Endothelial cell of umbilical vein (primary cell): ENCODE measurements at regions not wholly inside any gene's neighbourhood (a gene's known extent, or its start where the extent isn't known, plus 50 kb on each side); places are given as distances from the start of the nearest gene placed in this dataset.

Source experiments
- CTCF ChIP-seq, 2 donors: IDR thresholded peaks; 1 replicate in 1 of 2; 2 replicates in 1 of 2; pipeline ENCODE4 v1.5.1; 2011; ENCODE audit warnings: low read length in 2 of 2, mild to moderate bottlenecking in 2 of 2, moderate library complexity in 2 of 2, control low read depth in 1 of 2, inconsistent platforms in 1 of 2, low read depth in 1 of 2; ENCODE audit not compliant: insufficient read depth in 1 of 2; ENCODE audit errors: extremely low read depth in 1 of 2
- EZH2 ChIP-seq: IDR thresholded peaks from 2 replicates; pipeline ENCODE4 v1.6.1; 2012; ENCODE audit warnings: borderline replicate concordance, low read depth, mild to moderate bottlenecking, moderate library complexity, low read length, inconsistent platforms; ENCODE audit not compliant: severe bottlenecking
- FOS ChIP-seq: IDR thresholded peaks from 2 replicates; pipeline ENCODE4 v1.6.1; 2011; ENCODE audit warnings: mild to moderate bottlenecking, low read length, moderate library complexity, borderline replicate concordance; ENCODE audit not compliant: insufficient read depth
- MYC ChIP-seq: IDR thresholded peaks from one replicate; pipeline ENCODE4 v1.6.1; 2011; ENCODE audit warnings: mild to moderate bottlenecking, low read depth, low read length
- POLR2A ChIP-seq: IDR thresholded peaks from 2 replicates; pipeline ENCODE4 v1.6.1; 2012; ENCODE audit warnings: low read depth, mild to moderate bottlenecking, control low read depth, low read length
- POLR2AphosphoS5 ChIP-seq: IDR thresholded peaks from 2 replicates; pipeline ENCODE4 v1.6.1; 2012; ENCODE audit warnings: low read depth, mild to moderate bottlenecking, control low read depth, low read length, moderate library complexity; ENCODE audit not compliant: insufficient read depth

- TF ChIP-seq CTCF (IDR thresholded peaks at IDR 0.05; ENCODE audit: extremely low read depth in 1 of 2, insufficient read depth in 1 of 2, low read depth in 1 of 2, low read length in 2 of 2) (no peak), POLR2A (no peak), POLR2AphosphoS5 (no peak), MYC (no peak), FOS (no peak), EZH2 (no peak)
Observed at GRCh38 chr3:176767385-176767784, 429.9 kb downstream of the TBL1XR1 start.
